HG02588 (cell line): ENCODE measurements at regions not wholly inside any gene's neighbourhood (a gene's known extent, or its start where the extent isn't known, plus 50 kb on each side); places are given as distances from the start of the nearest gene placed in this dataset.

ENCODE experiments used
- ATAC-seq: cut with Tn5 transposase; IDR thresholded peaks from one replicate; pipeline ENCODE4 v1.9.1; 2021; ENCODE audit warnings: mild to moderate bottlenecking, moderate library complexity; ENCODE audit not compliant: unreplicated experiment

DNA sequence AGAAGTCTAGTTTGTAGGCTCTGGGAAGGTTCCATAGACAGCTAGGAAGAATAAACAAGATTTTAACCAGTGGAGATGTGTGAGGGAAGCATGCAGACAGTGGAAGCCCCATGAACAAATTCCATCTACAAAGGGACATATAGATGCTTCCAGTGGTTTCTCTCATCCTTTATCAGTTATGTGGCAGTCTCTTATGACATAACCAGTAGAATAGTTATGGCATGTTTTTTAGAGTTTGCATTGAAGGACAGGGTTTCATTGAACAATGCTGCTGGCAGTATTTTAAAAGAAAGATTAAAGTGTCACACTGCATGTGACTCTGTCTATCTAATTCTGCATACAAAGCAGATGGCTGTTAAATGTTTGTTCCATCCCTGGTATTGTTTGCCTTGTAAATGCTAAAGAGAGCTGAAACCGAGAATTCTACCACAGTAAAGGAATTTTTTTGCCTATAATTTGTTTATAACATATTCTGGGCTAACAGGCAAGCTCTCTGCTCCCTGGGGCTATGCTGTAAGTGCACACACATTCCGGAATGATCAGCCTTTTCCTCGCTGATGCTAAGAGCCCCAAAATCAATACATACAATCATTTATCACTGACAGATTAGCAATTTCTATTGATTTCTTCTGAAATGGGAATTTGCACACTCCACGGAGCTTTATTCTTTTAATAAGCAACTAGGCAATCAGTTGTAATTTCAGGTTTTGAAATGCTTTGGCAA is 76.8 kb upstream of the PELI1 start:
- ATAC-seq, result no peak

DNA sequence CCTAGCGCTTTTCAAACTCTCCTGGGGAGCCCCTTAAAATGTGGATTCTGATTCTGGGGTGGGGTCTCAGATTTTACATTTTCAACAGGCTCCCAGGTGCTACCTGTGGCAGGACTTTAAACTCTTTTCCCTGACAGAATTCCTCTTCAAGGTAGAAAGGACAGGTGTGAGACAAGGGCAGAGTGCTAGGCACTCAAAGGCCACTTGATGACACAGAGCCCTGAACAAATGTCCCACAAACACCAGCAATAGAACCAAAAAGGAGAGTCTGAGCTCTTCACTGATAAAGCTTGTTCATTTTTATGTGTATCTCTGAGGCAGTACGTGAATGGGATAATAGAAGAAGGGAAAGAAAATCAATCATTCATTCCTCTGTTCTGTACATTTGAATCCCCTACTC is 77.7 kb upstream of the PELI1 start:
- ATAC-seq, result no peak

DNA sequence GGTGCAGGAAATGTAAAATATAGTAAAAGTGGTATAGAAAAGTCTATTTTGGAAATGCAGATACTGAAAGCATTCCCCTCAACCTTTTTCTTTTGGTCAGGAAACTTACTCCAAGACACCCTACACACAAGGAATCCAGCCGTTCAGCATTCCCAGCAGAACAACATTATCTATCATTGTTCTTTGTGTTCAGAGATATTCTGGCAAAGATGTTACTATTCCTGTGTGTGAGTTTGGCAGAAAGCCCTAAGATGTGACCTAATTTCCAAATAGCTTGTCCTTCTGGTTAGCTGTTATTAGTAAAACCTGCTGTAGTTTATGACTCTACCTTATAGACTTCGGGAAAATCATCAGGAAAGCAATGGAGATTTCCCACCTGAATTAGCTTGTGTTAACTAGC is 78.1 kb upstream of the PELI1 start:
- ATAC-seq, result no peak

- no peak for ATAC-seq
These were observed 78.8 kb upstream of the PELI1 start for GRCh38 chr2:64223055-64223454.

DNA sequence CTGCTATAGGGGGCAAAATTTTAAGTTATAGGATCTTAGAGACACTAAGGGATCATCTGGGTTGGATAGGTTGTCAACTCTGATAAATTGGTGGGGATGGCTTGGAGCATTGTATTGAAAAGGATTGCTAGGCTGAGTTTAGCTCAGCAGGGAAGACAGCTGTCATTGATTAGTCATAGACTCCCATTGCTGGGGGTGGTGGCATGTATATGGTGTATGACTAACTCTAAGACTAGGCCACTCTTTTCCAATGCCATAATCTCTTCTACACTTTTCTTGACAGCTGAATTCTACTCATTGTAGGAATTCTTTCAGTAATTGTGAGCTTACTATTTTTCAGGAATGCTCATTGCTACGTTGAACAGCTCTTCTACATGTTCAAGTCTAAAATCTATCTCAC is 81.3 kb upstream of the PELI1 start:
- no peak for ATAC-seq

- no peak for ATAC-seq
These were observed 82.4 kb upstream of the PELI1 start for GRCh38 chr2:64226611-64227010.

DNA sequence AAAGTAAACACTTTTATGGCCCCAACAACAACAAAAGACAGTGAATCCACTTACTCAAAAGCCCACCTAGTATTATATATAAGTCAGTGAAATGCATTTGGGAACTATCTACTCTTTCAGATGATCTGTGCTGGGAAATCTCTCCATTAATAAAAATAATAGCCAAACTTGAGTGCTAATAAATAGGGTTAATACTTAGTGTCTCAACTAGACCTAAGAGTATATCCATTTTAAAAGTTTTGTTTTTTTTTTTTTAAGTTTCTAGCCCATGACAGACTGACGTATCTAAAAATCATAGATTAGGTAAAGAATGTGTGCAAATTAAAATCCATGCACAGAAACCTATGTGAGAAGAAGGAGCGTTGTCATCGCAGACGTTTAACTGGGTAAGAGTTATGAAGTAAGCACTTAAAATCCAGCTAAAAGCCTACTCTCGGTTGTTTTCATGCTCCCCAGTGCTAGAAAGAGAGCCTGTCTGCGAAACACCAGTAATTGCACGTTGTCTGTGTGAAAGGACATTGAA is 83.4 kb upstream of the PELI1 start:
- no peak for ATAC-seq

DNA sequence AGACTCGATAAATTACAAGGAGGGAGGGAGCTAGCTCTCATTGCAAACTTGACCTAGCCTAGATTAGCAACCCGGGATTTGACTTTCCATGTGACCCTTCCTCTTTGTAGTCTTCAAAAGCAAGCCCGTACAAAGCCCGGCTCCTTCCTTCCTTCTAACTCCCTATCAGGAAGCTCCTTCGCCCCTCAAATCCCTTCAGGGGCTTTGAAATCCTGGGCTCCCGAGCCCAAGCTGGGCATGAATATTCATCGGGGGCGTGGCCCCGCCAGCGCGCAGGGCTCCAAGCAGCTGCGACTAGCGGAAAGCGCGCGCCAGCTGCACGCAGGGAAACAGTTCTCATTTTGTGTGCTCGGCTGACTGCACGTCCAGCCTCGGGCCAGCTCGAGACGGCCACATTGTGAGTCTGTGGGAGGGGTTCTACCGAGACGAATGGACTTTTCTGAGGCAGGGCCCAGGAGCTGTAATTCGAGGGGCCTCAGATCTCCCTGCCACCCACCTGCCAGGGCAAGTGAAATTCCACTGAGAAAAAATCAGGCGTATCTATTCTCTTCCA is 84.0 kb upstream of the PELI1 start:
- ATAC-seq, result peak; percentile 97

DNA sequence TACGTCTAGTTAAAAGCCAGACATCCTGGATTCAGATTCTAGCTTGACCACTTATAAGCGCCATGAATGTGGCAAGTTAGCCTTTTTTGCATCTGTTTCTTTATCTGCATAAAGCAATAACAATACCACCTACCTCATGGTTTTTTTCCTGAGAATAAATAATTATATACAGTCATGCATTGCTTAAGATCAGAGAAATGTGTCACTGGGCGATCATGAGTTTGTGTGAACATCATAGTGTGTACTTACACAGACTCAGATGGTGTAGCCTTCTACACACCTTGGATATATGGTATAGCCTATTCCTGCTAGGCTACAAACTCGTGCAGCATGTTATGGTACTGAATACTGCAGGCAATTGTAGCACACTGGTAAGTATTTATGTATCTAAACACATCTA is 84.7 kb upstream of the PELI1 start:
- no peak for ATAC-seq

DNA sequence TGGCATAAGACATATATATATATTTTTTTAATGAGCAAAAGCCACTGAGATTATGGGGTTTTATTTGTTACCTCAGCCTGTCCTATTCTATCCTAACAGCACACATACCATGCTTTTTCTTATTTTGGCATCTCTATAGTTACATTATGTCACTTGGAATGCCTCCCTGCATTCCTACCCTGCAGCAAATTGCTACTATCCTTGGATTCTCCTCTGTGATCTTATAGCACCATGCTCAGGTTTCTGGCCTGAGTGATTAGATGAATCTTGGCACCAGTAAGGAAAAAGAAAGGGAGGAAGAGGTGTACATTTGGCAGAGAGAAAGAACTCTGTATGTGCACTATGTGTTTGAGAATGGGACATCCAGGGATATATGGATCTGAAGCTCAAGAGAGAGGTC is 86.3 kb upstream of the PELI1 start:
- no peak for ATAC-seq

GRCh38 chr2:64232266-64232665 is 88.0 kb upstream of the PELI1 start:
- no peak for ATAC-seq

DNA sequence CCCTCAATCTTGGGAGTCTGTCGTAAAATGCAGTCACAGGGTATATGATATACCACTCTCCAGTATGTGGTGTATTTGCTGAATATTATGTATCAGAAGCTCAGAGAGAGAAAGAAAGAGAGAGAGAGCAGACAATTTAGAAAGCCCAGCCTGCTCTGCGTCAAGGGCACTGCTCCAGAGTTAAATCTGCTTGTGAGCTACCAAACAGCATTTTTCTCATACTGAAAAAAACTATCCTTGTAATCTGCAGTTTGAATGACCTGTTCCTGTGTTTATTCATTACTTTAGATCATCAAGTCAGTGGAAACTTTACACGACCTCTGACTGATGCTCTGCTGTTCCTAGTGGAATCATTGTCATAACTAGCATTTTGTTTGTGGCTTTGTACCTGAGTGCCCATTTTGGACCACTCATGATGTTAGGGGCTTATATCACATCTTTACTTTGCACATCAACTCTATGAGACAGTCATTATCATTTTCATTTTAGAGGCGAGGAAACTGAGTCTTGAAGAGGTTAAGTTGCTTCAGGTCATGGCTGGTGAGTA is 89.2 kb upstream of the PELI1 start:
- no peak for ATAC-seq

- ATAC-seq, result no peak
These were observed 89.9 kb upstream of the PELI1 start for GRCh38 chr2:64234150-64234549.

DNA sequence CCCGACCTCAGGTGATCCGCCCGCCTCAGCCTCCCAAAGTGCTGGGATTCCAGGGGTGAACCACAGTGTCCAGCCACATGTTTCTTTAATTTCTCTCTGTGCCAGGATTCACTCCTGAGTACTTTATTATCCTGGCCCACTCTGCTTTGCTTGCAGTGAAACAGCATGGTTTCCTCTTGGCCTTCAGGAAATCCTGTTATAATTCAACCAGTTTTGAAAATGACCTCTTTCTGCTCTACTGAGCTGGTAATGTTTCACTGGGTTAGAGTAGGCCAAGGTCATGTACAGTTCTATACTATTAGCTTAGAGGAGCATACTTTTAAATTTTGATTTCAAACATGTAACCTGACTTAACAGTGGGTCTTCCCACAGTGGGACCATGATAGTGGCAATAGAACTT is 90.6 kb upstream of the PELI1 start:
- ATAC-seq, result no peak

- ATAC-seq, result no peak
These were observed 93.0 kb upstream of the PELI1 start for GRCh38 chr2:64237266-64237665.

GRCh38 chr2:64238799-64239198 is 94.6 kb upstream of the PELI1 start:
- no peak for ATAC-seq

- ATAC-seq, result no peak
These were observed 99.1 kb upstream of the PELI1 start for GRCh38 chr2:64243081-64244036.

GRCh38 chr2:64244037-64244416 is 99.8 kb upstream of the PELI1 start:
- ATAC-seq, result no peak

- no peak for ATAC-seq
These were observed 101.4 kb upstream of the PELI1 start for GRCh38 chr2:64245631-64246030.

DNA sequence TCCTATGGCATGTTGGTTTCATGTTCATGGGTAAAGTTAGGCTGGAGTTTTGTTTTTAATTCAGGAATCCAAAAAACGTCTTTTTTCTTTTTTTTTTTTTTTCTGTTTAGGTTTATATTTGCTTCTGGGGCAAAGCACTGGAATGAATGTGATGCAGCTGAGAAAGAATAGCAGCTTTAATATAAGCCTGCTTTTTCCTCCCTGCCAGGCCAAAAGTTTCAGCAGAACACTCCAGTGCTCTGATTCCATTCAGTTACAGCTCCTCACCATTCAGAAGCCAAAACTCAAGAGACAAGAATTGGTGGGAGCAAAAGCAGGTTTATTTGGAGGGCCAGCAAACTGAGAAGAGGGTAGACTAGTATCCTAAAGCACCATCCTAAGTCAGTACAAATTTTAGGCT is 102.7 kb upstream of the PELI1 start:
- ATAC-seq, result no peak

DNA sequence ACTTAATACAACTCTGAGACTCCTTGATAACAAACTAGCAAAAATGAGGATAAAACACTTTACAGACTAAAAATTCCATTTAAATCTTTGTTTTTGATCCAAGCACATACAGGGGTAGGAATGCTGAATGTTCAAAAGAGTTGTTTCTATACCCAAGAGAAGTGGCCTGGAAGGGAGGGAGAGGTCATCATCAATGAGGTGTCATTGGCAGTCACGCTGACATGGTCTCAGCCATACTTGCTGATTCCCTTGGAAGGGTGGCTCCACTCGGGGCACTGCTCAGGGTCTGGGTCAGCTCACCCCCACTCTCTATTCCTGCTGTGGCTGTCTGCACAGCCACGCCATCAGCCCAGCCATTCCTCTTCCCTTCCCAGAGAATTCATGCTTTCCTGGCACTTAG is 105.2 kb upstream of the PELI1 start:
- no peak for ATAC-seq
